NCI-H2081 (cell line): ENCODE measurements at regions not wholly inside any gene's neighbourhood (a gene's known extent, or its start where the extent isn't known, plus 50 kb on each side); places are given as distances from the start of the nearest gene placed in this dataset.
A peak's percentile ranks its signal among the peaks of the same experiment; 100 is the strongest.

Source experiments
- DNase-seq, 2 experiments: peaks; one replicate each; lab custom pipeline; 2025; lab: John Stamatoyannopoulos, UW

DNA sequence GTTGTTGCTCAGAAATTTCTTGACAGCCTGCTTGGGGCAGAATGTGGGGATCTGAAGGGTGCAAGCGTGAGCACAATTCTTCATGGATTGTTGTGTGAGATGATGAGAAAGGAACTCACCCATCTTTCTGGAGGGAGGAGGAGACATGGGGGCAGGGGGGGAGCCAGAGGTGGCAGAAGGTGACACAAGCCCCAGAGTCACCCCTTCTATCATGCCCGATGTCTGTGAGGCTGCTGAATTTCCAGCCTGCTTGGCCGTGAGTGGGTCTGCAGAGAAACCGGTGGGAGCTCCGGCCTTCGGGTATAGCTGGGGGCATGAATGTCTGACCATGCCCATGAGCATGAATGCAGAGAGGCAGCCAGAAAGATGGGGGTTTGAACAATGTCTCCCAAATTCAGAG, 870.7 kb downstream of the TBC1D22A start:
- no peak for DNase-seq

DNA sequence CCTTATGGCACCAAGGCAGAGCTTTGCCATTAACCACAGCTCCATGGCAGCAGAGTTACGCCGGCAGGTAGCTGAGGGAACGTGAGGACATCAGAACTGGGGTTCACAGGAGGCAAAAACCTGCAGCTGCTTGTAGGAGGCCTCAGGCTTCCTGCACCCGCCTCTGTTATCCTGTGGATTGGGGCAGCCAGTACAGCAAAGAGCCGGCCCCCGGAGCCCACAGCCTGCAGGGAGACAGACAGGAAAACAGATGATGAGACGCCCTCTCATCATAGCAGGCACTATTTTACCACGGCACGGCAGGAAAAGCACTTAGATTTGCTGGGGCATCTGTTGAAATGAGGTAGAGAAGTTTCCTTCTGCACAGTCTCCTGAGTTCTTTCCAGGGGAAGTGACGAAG, 870.3 kb downstream of the TBC1D22A start:
- DNase-seq, result no peak

DNA sequence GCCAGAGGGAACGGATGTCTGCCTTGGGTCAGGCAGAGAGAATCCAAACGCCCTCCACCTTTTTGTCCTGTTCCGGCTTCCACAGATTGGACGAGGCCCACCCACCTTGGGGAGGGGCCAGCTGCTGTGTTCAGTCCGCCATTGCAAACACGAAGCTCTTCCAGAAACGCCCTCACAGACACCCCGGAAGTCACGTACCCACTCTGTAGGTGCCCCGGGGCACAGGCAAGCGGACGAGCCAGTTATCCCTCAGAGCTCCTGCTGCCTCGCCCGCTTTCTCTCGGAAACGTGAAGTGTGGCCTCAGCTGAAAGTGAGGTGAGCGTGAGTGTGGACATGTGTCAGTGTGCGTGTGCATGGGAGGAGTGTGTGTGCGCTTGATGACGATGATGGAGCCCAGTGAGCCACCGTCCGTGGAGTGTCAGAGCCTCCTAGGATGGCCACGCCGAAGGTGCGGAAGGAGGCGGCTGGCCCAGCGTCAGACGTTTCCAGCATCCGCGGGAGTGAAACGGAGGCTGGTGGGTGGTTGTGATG, 869.2 kb downstream of the TBC1D22A start:
- peak in 1 of 2 experiments; percentile 20 for DNase-seq

DNA sequence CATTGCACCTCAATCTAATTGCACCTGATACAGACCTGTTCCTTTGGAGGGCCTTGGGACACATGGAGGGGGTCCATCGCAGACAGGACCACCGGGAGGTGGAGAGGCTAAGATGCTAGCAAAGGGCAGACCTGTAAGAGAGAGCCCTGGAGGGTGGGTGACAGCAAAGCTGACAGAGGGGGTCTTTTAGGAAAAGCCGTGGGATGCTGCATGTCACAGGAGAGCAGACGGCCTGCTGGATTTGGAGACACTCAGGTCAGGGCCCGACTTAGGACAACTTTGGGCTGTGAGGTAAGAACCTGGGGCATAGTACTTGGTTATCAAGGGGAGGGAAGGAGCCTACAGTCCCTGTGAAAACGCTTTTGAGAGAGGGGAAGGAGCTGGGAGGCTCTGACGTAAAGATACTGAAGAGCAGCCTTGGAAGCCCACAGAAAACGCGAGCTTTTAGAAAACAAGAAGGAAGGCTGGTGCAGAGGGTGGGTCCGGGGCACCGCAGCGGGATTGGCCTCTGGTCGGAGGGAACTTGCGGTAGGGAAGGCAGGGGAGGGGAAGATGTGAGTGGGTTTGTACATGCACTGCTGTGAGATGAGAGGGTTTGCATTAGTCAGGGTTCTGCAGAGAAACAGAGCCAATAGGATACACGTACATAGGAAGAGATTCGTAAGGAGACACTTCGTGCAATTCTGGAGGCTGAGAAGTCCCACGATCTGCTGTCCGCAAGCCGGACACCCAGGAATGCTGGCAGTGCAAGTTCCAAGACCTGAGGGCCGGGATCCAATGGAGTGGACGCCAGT, 868.5 kb downstream of the TBC1D22A start:
- DNase-seq, result no peak

DNA sequence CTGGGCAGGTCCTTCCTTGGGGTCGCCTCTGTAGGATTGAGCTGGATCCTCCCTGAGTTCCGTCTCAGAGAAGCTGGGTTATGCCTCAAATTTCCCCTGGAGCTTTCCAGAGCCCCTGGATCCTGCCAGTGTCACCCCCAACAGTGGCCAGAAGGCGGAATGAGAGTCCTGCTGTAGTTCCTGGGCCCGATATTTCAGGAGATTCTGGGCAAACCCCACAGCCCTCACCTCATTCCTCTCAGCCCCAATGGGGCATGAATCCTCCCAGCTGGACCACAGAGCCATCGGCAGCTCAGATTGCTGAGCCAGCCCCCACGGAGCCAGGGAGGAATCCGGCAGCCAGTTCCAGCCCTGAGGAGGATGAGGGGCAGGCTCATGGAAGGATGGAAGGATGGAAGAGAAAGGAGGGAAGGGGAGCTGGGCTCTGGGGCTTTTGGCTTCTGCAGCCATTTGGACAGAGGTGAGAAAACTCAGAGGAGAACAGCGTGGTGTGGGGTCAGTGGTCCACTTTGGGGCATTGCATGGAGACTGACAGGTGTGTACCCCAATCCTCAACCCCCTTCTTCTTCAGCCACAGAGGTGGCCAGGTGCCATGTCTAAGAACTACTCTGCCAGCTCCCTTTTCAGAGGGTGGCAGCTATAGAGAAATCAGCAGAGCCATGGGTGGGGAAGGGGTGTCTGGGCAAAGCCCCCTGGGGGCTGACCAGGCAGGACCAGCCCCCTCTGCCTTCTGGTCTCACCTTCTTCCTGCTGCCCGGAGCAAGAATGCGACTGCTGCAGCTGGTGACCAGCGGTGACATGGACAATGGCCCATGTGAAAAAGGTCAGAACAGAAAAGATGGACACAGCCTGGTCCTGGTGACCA, 867.6 kb downstream of the TBC1D22A start:
- DNase-seq, result no peak

DNA sequence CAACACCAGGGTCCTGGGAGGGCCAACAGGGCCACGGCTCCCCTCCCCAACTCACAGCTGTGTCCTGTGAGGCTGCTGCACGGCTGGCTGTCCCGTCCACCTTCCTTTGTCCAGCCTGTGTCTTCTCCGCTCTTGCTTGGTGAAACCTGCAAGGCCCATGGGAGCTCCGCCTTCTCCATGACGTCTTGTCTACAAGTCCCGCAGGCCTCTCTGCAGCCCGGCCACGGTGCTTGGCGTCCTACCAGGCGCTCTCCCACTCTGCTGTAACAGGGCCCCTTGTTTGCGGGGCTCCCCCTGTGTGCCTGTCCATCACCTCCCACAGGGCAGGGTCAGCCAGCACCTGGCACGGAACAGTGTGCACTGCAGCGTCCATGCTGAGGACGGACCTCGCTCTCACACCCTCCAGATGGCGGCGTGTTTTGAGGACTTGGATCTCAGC, 866.8 kb downstream of the TBC1D22A start:
- DNase-seq, result no peak

DNA sequence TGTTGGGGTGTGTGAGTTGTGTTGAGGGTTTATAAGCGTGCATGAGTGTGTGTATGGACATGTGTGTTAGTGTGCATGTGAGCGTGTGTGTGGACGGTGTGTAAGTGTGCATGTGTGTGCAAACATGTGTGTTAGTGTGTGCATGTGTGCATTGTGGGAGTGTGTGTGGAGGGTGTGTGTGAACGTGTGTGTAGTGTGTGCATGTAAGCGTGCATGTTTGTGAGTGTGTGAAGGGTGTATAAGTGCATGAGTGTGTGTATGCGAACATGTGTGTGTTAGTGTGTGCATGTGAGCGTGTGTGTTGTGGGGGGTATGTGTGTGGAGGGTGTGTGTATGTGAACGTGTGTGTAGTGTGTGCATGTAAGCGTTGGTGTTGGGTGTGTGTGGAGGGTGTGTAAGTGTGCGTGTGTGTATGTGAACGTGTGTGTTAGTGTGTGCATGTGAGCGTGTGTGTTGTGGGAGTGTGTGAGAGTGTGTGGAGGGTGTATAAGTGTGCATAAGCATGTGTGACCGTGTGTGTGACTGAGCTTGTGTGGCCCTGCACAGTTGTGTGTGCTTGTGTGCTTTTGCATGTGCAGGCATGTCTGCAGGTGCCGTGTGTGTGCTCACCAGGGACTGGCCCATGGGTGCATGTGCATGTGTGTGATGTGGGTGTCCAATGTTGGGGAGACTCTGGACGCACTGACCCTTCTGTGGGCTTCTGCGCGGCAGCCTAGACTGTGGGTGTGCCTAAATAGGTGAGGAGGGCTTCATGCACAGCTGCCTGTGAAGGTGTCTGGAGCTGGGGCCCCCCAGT, 866.2 kb downstream of the TBC1D22A start:
- DNase-seq, result no peak

DNA sequence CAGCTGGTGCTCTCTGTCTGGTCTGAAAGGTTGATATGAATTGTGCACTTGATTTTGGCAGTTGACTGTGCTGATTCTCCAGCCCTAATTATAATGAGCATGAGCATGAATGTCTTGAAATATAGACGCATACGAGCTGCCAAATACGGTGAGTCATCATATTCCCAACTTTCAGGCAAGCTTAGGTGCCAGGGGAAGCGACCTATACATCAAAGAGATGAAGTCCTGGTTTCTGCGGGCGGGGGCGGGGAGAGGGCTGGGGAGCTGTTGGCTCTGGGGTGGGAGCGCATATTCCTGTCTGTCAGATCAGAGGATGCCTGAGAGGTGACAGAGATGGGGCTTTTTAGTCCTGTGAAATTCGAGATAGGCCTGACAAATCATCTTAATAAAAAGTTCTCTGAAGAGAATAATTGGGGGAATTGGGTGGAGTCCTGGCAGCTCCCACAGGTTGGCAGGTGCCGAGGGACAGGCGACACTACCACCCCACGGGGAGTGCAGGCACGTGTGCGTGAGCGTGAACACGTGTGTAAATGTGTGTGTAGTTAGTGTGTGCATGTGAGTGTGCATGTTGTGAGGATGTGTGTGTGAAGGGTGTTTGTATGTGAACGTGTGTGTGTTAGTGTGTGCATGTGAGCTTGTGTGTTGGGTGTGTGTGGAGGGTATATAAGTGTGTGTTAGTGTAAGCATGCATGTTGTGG, 865.3 kb downstream of the TBC1D22A start:
- no peak for DNase-seq

DNA sequence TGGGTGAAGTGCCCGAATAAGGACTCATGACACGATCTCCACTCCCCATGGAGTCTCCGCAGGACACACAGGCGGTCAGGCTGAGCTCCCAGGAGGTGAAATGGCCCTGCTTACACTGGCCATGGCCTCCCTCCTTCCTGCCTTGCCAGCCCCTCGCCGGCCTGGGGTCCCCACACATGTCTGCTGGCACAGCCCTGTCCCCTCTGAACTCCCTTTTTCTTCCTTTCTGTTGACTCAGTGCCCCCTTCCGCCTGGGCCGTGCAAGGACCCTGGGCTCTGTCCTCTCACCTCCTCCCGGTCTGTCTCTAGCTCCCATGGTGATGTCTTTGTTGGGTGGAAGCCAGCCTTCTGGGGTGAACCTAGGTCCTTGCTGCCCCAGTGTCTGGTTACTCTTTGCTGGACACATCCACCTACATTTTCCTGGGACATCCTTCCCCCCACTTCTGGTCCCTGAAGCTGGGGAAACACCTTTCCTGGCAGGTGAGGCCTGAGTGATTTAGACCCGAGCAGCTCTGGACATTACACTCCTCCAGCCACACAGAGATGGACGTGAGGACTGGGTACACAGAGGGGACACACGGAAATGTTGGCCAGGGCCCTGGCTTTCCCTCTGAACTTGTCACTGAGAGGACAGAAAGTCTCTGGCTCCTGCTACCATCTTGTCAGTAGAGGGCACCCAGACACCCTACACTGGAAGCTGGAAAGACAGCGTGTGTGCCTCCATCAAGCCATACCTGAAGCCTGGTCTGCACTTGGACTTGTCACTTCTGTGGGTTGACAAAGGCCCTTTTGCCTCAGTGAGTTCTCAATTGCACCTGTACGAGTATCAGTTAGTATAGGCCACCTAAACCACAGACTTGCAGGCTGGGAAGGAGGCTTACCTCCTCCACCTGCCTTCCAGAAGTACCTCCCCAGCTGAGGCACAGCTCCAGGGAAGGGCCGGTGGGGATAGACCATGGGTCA, 864.3 kb downstream of the TBC1D22A start:
- DNase-seq, result no peak

DNA sequence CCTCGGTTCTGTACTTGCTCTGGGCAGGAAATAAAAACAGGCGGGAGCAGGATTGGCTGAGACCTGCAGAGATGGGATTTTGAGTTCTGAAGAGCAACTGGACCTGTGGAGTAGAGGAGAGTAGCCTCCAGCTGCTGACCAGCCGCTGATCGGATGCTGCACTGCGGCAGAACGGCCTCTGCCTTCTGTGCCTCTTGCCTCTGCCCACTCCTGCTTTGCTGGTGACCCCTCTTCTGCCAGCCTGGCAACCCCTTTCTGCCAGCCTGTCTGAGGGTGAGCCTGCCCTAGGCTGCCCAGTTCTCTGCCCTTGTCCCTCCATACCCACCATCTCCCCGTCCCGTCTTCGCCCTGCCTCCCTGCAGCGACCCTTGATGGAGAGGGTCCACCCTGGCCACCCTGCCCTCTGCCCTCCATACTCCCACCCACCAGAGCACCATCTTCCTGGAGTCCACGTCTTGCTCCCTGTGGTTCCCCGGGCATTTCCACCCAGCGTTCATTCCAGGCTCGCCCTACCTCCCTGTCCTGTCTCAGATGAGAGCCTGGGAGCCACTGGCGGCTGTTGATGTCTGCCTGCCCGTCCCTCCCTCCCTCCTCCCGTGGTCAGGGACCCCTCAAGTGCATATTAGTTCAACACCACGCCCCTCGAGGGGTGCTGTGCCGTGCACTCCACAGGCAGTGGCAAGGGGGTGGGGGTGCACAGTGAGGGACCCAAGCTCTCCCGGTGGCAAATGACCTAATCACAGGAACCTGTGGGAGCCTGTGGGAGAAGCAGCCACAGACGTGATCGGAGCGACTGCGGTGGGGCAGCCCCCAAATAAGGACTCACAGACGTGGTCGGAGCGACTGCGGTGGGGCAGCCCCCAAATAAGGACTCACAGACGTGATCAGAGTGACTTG, 863.3 kb downstream of the TBC1D22A start:
- DNase-seq, result no peak

DNA sequence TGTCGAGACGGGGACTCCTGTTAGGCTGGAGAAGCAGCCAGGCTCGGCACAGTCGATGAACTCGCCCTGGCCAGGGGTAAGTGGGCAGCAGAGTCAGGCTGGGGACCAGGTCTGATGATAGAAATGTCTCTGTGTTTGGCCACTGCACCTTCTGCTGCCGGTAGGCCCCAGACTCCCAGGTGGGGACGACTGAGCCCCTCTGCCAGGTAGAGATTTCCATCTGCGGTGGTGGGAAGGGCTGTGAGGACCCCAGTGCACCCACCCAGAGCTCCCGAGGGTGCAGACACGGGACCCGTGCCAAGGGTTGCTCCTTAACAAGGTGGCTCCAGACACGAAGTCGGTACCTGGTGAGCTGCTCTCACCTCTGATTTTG, 862.5 kb downstream of the TBC1D22A start:
- DNase-seq, result no peak

DNA sequence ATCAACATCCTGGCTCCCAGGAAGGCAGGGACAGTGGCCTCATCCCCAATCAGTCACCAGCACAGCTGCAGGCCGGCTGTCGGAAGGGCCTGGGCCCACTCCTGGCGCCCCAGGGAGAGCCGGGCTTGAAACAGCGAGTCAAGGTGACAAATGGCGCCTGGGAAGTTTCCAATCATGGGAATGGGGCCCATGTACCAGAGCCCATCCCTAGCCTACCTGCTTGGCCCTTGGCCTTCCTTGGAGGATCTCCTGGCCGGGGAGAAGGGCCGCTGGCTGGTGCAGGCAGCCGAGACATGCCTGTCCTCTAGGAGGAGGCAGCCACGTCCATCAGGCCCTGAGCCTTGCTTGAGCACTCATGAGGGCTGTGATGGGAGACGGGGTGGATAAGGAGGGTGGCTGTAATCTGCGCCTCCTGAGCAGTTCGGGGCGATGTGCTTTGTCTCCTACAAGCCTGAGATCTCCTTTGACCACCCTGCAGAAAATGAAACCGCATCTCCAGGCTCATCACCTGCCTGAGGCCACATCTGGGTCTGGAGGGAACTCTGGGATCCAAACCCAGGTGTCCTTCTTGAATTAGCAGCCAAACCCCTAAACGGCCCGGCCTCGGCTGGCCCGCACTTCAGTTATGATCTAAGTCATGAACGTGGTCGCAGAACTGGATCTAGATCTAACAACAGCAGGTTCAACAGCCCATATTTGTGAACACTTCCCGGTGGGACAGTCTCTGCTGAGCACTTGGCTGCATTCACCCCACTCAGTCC, 862.0 kb downstream of the TBC1D22A start:
- no peak for DNase-seq

DNA sequence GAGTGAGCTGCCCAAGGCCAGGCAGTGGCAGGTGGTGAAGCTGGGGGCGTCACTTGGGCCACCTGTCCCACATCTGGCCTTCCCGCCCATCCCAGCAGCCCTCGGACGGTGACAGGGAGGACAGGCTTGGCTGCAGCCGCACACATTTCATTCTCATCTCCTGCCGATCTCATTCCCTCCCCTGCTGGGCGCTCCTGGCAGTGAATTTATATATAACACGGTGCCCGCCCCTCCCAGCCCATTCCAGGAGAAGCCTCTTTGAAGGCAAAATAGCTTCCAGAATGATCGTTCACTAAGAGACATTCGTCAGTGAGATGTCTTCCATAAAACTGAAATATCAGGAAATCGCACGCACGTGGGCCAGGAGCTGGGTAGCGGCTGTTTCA, 861.3 kb downstream of the TBC1D22A start:
- no peak for DNase-seq

DNA sequence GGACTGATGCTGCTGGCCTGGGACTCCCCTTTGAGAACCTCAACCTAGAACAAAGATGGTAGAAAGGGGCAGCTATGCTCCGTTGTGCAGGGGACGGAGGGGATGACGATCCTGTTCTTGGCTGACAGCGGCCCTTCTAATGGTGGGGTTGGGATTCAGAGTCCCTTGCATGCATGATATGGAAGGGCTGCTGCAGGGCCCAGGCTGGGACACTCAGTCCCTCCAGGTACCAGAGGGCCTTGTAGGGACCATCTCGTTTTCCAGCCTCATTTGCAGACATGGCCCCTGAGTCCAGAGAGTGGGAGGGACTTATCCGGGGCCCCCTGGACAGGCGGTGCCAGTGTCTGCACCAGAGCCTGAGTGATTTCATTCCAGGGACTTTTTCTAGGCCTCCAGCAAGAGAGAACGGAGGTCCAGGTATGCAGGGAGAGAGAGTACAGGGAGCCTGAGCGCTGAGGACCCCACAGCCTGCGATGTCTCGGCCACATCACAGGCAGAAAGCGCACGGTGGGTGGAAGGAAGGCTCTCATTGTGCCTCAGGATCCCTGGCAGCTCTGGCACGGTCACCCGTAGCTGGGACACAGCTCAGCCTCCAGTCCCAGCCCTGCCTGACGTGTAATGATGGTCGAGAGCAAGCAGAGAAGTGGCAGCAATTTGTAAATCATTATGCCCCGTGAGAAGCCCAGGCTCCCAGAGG, 860.8 kb downstream of the TBC1D22A start:
- DNase-seq, result no peak

DNA sequence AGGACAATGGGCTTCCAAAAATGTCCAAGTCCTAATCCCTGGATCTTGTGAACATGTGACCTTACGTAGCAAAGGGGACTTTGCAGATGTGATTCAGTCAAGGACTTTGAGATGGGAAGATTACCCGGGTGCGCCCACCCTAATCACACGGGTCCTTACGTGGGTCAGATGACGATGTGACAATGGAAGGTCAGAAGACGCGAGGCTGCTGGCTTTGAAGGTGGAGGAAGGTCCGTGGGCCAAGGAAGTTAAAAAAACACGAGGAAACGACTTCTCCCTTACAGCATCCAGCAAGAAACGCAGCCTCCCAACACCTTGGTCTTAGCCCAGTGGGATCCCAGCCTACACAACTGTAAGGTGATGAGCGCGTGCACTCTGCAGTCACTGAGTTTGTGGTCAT, 860.1 kb downstream of the TBC1D22A start:
- no peak for DNase-seq

DNA sequence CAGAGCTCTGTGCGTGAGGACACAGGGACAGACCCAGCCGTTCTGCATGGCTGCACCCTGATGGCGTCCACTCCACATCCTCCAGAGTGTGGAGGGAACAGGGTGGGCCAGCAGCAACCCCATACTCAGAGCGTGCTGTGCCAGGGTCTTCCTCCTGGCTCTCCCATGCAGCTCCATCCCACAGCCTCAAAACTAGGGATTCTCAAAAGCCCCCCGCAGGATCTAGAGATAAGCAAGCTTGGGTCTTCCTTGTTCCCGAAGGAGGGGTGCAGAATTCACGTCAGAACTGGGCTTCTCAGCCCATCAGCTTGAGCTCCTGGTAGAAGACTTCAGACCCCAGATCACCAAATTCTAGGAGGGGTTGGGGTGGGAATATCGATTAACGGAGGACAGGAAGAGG, 858.8 kb downstream of the TBC1D22A start:
- no peak for DNase-seq

DNA sequence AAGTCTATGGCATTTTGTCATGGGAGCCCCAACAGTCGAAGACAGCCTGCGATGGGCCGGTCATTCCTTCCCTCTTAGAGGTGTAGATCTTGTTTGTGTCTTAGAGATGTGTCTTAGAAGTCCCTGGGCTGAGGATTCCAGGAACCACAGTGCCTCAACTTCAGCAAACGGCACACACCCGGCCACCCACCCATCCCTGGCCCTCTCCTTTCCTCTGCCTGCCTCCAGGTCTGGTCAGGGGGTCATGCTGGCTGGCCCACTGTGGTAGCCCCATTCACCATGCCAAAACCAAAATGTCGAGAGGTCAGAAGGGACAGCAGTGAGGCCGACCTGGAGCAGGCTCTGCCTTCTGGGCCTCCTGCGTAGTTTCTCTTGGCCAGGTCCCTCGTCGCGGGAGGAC, 857.9 kb downstream of the TBC1D22A start:
- no peak for DNase-seq

DNA sequence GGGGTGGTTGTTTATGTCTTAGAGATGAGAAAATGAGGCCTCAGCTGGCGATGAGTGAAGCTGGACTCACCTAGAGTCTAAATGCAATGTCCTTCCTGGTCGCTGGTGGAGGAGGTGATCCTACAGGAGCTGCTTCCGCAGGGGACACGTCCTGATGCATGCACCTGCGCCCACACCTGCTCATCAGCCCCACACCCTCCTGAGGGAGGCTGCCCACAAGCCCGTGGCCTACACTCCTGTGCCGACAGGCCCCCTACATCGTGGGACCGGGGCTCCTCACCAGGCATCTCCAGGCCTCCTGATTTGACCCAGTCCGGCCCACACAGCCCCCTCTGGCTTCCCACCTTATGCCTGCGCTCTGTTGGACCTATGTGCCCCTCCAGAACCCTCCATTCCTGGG, 857.2 kb downstream of the TBC1D22A start:
- DNase-seq, result no peak
